ENCODE measurements at regions not wholly inside any gene's neighbourhood (a gene's known extent, or its start where the extent isn't known, plus 50 kb on each side); places are given as distances from the start of the nearest gene placed in this dataset.

DNA sequence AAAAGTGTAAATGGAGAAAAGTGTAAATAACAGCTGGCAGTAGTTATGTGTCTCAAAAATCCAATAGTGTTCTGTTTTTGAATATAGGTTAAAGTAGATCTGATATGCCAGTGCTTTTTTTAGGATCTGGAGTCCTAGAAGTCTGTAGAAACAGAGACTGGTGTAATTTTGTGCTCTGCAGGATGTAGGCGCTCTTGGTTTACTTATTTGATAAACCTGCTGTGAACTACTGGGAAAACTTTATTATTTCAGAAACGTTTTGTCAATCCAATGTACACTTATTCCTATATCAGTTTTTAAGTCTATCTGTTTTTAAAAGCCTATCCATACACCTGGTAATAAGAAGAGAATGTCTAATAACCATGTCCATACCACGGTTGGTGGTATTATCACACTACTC is 530.8 kb upstream of the ZNF804A start:
- no peak for TF ChIP-seq CTCF (conservative IDR thresholded peaks at IDR 0.05; ENCODE audit: low read depth, low read length)
- peak; percentile 1 for DNase-seq (ENCODE audit: low read depth)
- no peak overlapping the region for H3K4me3 ChIP-seq (ENCODE audit: low read depth, low read length)

- no peak for TF ChIP-seq CTCF (conservative IDR thresholded peaks at IDR 0.05; ENCODE audit: low read depth, low read length)
- no peak overlapping the region for H3K4me3 ChIP-seq (ENCODE audit: low read depth, low read length)
- no peak for DNase-seq (ENCODE audit: low read depth)
Measured at GRCh38 chr2:184072470-184072869, 525.9 kb upstream of the ZNF804A start.

- H3K4me3 ChIP-seq (ENCODE audit: low read depth, low read length), result no peak overlapping the region
- TF ChIP-seq CTCF (conservative IDR thresholded peaks at IDR 0.05; ENCODE audit: low read depth, low read length), result no peak
- DNase-seq (ENCODE audit: low read depth), result no peak
Measured at GRCh38 chr2:184078496-184078895, 519.8 kb upstream of the ZNF804A start.

DNA sequence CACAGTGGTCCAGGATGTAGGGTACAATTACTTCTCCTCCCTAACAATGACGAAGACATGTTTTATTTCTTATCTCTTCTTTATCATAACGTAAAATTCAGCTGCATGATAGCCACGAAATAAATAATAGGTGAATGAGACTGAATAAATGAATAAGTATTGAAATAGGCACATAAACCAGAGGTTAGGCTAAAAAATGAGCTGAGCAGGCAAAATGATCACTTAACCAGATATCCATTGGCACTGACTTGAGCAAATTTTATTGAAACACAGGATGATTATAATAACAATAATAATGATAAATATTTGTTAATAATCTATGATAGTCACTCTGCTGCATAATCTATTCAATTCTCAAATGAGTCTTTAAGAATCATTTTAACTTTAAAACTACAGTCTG is 506.9 kb upstream of the ZNF804A start:
- no peak for TF ChIP-seq CTCF (conservative IDR thresholded peaks at IDR 0.05; ENCODE audit: low read depth, low read length)

GRCh38 chr2:184113696-184114403 is 484.5 kb upstream of the ZNF804A start:
- H3K4me3 ChIP-seq (ENCODE audit: low read depth, low read length), result no peak overlapping the region
- no peak for DNase-seq (ENCODE audit: low read depth)
- no peak for TF ChIP-seq CTCF (conservative IDR thresholded peaks at IDR 0.05; ENCODE audit: low read depth, low read length)

More for the DNA sequence above, 506.9 kb upstream of the ZNF804A start:
- no peak overlapping the region for H3K4me3 ChIP-seq (ENCODE audit: low read depth, low read length)
- no peak for DNase-seq (ENCODE audit: low read depth)

DNA sequence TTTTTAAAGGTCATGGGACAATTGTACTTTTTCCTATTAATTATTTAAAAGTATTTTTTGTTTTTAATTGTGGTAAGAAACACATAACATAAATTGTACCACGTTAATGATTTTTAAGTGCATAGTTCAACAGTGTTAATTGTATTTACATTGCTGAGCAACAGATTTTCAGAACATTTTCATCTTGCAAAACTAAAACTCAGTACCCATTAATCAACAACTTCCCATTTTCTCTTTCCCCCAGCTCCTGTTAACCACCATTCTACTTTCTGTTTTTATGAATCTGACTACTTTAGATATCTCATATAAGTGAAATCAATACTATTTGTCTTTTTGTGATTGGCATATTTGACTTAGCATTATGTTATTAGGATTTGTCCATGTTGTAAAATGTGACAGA is 483.9 kb upstream of the ZNF804A start:
- DNase-seq (ENCODE audit: low read depth), result no peak
- no peak for TF ChIP-seq CTCF (conservative IDR thresholded peaks at IDR 0.05; ENCODE audit: low read depth, low read length)
- no peak overlapping the region for H3K4me3 ChIP-seq (ENCODE audit: low read depth, low read length)

All from choroid plexus epithelial cell (primary cell).